ENCODE measurements at regions not wholly inside any gene's neighbourhood (a gene's known extent, or its start where the extent isn't known, plus 50 kb on each side); places are given as distances from the start of the nearest gene placed in this dataset.

DNA sequence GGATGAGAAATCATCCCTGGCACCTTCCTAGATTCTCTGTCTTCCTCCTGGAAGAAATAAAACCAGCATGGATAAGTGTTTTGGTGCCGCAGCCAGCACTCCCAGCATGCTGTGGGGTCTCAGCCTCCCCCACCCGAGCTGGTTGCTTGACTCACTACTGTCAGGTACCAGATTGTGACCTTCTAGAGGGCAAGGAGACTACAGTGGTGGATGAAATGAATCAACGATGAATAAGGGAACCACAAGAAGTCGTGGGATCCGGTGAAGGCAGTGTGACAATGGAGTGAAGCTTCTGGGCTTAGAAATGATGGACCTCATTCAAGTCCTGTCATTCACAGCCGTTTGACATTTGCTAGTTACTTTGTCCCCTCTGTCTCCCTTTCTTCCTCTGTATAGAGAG is 50.2 kb upstream of the SLCO3A1 start:
- TF ChIP-seq, protein P1, sequence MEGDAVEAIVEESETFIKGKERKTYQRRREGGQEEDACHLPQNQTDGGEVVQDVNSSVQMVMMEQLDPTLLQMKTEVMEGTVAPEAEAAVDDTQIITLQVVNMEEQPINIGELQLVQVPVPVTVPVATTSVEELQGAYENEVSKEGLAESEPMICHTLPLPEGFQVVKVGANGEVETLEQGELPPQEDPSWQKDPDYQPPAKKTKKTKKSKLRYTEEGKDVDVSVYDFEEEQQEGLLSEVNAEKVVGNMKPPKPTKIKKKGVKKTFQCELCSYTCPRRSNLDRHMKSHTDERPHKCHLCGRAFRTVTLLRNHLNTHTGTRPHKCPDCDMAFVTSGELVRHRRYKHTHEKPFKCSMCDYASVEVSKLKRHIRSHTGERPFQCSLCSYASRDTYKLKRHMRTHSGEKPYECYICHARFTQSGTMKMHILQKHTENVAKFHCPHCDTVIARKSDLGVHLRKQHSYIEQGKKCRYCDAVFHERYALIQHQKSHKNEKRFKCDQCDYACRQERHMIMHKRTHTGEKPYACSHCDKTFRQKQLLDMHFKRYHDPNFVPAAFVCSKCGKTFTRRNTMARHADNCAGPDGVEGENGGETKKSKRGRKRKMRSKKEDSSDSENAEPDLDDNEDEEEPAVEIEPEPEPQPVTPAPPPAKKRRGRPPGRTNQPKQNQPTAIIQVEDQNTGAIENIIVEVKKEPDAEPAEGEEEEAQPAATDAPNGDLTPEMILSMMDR (IDR thresholded peaks at IDR 0.05): no peak
- no peak for TF ChIP-seq POLR2AphosphoS5 (IDR thresholded peaks at IDR 0.05)
- TF ChIP-seq POLR2A (IDR thresholded peaks at IDR 0.05): no peak
